Activated CD4-positive, alpha-beta T cell treated with anti-CD3 and anti-CD28 coated beads for 36 hours (primary cell): ENCODE measurements at regions not wholly inside any gene's neighbourhood (a gene's known extent, or its start where the extent isn't known, plus 50 kb on each side); places are given as distances from the start of the nearest gene placed in this dataset.

Experiments used
- ATAC-seq: fragments of 200-7000 bp; cut with Tn5 transposase; one replicate; pipeline ENCODE4 v1.10.0; 2021; ENCODE audit warnings: mild to moderate bottlenecking, moderate library complexity
- CTCF ChIA-PET: fragments of 350-600 bp; sonication (Branson Sonifier 250); formaldehyde crosslinking; loops from one replicate; lab custom pipeline; 2021; ENCODE audit warnings: antibody characterized with exemption; lab: Charles Lee
- POLR2A ChIA-PET: fragments of 350-600 bp; sonication (Branson Sonifier 250); formaldehyde crosslinking; loops from one replicate; lab custom pipeline; 2021; ENCODE audit warnings: antibody characterized with exemption, inconsistent platforms; lab: Charles Lee
- DNase-seq: peaks from one replicate; pipeline ENCODE4 v3.0.0-alpha.2; 2020
- H3K27ac Mint-ChIP-seq: one replicate; pipeline ENCODE4 v1.8.0; 2021; ENCODE audit warnings: mixed read lengths
- H3K27me3 Mint-ChIP-seq: one replicate; pipeline ENCODE4 v1.8.0; 2021; ENCODE audit warnings: mixed read lengths
- H3K36me3 Mint-ChIP-seq: one replicate; pipeline ENCODE4 v1.8.0; 2021; ENCODE audit warnings: low read depth, mixed read lengths
- H3K4me1 Mint-ChIP-seq: one replicate; pipeline ENCODE4 v1.8.0; 2021; ENCODE audit warnings: mixed read lengths
- H3K4me3 Mint-ChIP-seq: one replicate; pipeline ENCODE4 v1.8.0; 2021; ENCODE audit warnings: mild to moderate bottlenecking, moderate library complexity, mixed read lengths
- H3K9me3 Mint-ChIP-seq: one replicate; pipeline ENCODE4 v1.8.0; 2021; ENCODE audit warnings: low read depth, mixed read lengths
- intact Hi-C, 2 experiments: fragments of 100-400 bp; cut with DNase I in 1 of 2; cut with micrococcal nuclease in 1 of 2; formaldehyde crosslinking; loops; one replicate each; pipeline versions ENCODE4 v1.14.2 to v1.15.1; 2022 to 2024; cut with DNase I, micrococcal nuclease

- no peaks in the 10 kb centered on the region for H3K4me1 Mint-ChIP-seq
- H3K27me3 Mint-ChIP-seq, result peaks cover 11% of the 10 kb centered on the region
- no peaks in the 10 kb centered on the region for H3K36me3 Mint-ChIP-seq
- intact Hi-C loops, result no loop called here
- DNase-seq, result no peak
- no peak overlapping the region for H3K27ac Mint-ChIP-seq
- CTCF ChIA-PET, result no interaction called here
- H3K4me3 Mint-ChIP-seq, result no peak overlapping the region
- no peaks in the 10 kb centered on the region for H3K9me3 Mint-ChIP-seq
- POLR2A ChIA-PET, result no interaction called here
- no peak for ATAC-seq
Measured at GRCh38 chr17:14843086-14843795, 421.9 kb downstream of the PMP22 start.

GRCh38 chr17:14840616-14841231 is 424.4 kb downstream of the PMP22 start:
- no peaks in the 10 kb centered on the region for H3K36me3 Mint-ChIP-seq
- H3K27ac Mint-ChIP-seq, result no peak overlapping the region
- DNase-seq (no peak), ATAC-seq (no peak)
- ChIA-PET CTCF (no interaction called here), POLR2A (no interaction called here)
- peaks cover 9% of the 10 kb centered on the region for H3K27me3 Mint-ChIP-seq
- H3K4me3 Mint-ChIP-seq, result no peak overlapping the region
- H3K4me1 Mint-ChIP-seq, result no peaks in the 10 kb centered on the region
- intact Hi-C loops, result no loop called here
- no peaks in the 10 kb centered on the region for H3K9me3 Mint-ChIP-seq

- Mint-ChIP-seq H3K4me3 (no peak overlapping the region), H3K9me3 (no peaks in the 10 kb centered on the region), H3K36me3 (no peaks in the 10 kb centered on the region), H3K27ac (no peak overlapping the region), H3K27me3 (peaks cover 3% of the 10 kb centered on the region), H3K4me1 (peaks cover under 1% of the 10 kb centered on the region)
- DNase-seq (no peak), ATAC-seq (no peak)
- ChIA-PET POLR2A (no interaction called here), CTCF (no interaction called here)
- intact Hi-C loops, result no loop called here
Measured at GRCh38 chr17:14838567-14838966, 426.6 kb downstream of the PMP22 start.

- intact Hi-C loops, result no loop called here
- Mint-ChIP-seq H3K27ac (no peak overlapping the region), H3K27me3 (peaks cover 7% of the 10 kb centered on the region), H3K4me3 (no peak overlapping the region), H3K36me3 (no peaks in the 10 kb centered on the region), H3K9me3 (no peaks in the 10 kb centered on the region), H3K4me1 (peaks cover 6% of the 10 kb centered on the region)
- CTCF ChIA-PET, result no interaction called here
- DNase-seq (peak; percentile 11), ATAC-seq (peak; percentile 58)
- POLR2A ChIA-PET, result no interaction called here
Measured at GRCh38 chr17:14833201-14833785, 431.8 kb downstream of the PMP22 start.

GRCh38 chr17:14831491-14831890 is 433.6 kb downstream of the PMP22 start:
- Mint-ChIP-seq H3K36me3 (no peaks in the 10 kb centered on the region), H3K27me3 (peaks cover 9% of the 10 kb centered on the region), H3K4me3 (no peak overlapping the region), H3K27ac (no peak overlapping the region), H3K4me1 (peaks cover 6% of the 10 kb centered on the region), H3K9me3 (no peaks in the 10 kb centered on the region)
- CTCF ChIA-PET, result interaction anchor here (0.7 kb wide), 1 partner anchor 138 kb away, joined by 3 read pairs; no protein-coding TSS in a partner anchor
- POLR2A ChIA-PET, result no interaction called here
- intact Hi-C loops, result no loop called here
- DNase-seq, result no peak
- ATAC-seq, result no peak

GRCh38 chr17:14827396-14827919 is 437.7 kb downstream of the PMP22 start:
- Mint-ChIP-seq H3K4me1 (no peaks in the 10 kb centered on the region), H3K9me3 (peaks cover 4% of the 10 kb centered on the region), H3K36me3 (no peaks in the 10 kb centered on the region), H3K27ac (no peak overlapping the region), H3K4me3 (no peak overlapping the region), H3K27me3 (peaks cover 9% of the 10 kb centered on the region)
- ATAC-seq (no peak), DNase-seq (no peak)
- POLR2A ChIA-PET, result no interaction called here
- intact Hi-C loops, result no loop called here
- CTCF ChIA-PET, result interaction anchor here (0.8 kb wide), 1 partner anchor 612 kb away, joined by 4 read pairs; no protein-coding TSS in a partner anchor

GRCh38 chr17:14826358-14826757 is 438.8 kb downstream of the PMP22 start:
- Mint-ChIP-seq H3K4me3 (no peak overlapping the region), H3K27ac (no peak overlapping the region), H3K27me3 (peaks cover 14% of the 10 kb centered on the region), H3K9me3 (peaks cover 4% of the 10 kb centered on the region), H3K36me3 (no peaks in the 10 kb centered on the region), H3K4me1 (no peaks in the 10 kb centered on the region)
- CTCF ChIA-PET, result no interaction called here
- ATAC-seq (no peak), DNase-seq (no peak)
- intact Hi-C loops, result no loop called here
- POLR2A ChIA-PET, result no interaction called here

- ChIA-PET CTCF (no interaction called here), POLR2A (no interaction called here)
- Mint-ChIP-seq H3K36me3 (no peaks in the 10 kb centered on the region), H3K27ac (no peak overlapping the region), H3K27me3 (peaks cover 15% of the 10 kb centered on the region), H3K4me1 (peaks cover 15% of the 10 kb centered on the region), H3K4me3 (no peak overlapping the region), H3K9me3 (no peaks in the 10 kb centered on the region)
- DNase-seq (no peak), ATAC-seq (peak; percentile 7)
- intact Hi-C loops, result loop anchor here (5.0 to 10.0 kb wide), 4 partner anchors 394 to 616 kb away; partner anchors contain the start of gene HS3ST3B1 (in 2 of the 2)
Measured at GRCh38 chr17:14818469-14818868, 446.7 kb downstream of the PMP22 start.

GRCh38 chr17:14815079-14815478 is 450.0 kb downstream of the PMP22 start:
- DNase-seq, result no peak
- peaks cover 11% of the 10 kb centered on the region for H3K27me3 Mint-ChIP-seq
- no peak overlapping the region for H3K27ac Mint-ChIP-seq
- no peaks in the 10 kb centered on the region for H3K36me3 Mint-ChIP-seq
- no peak overlapping the region for H3K4me3 Mint-ChIP-seq
- no peaks in the 10 kb centered on the region for H3K9me3 Mint-ChIP-seq
- intact Hi-C loops, result loop anchor here (5.0 to 10.0 kb wide), 4 partner anchors 390 to 613 kb away; partner anchors contain the start of gene HS3ST3B1 (in 2 of the 2)
- POLR2A ChIA-PET, result no interaction called here
- H3K4me1 Mint-ChIP-seq, result peaks cover 16% of the 10 kb centered on the region
- peak; percentile 94 for ATAC-seq
- CTCF ChIA-PET, result interaction anchor here (1.0 kb wide), 1 partner anchor 9 kb away, joined by 5 read pairs; no protein-coding TSS in a partner anchor

GRCh38 chr17:14813649-14814370 is 451.3 kb downstream of the PMP22 start:
- POLR2A ChIA-PET, result no interaction called here

GRCh38 chr17:14808425-14808824 is 456.7 kb downstream of the PMP22 start:
- POLR2A ChIA-PET, result no interaction called here
- CTCF ChIA-PET, result no interaction called here
- H3K27me3 Mint-ChIP-seq, result peaks cover 6% of the 10 kb centered on the region
- H3K4me3 Mint-ChIP-seq, result no peak overlapping the region
- intact Hi-C loops, result no loop called here
- H3K36me3 Mint-ChIP-seq, result no peaks in the 10 kb centered on the region
- peaks cover under 1% of the 10 kb centered on the region for H3K4me1 Mint-ChIP-seq
- H3K9me3 Mint-ChIP-seq, result peaks cover 6% of the 10 kb centered on the region
- no peak for DNase-seq
- no peak for ATAC-seq
- no peak overlapping the region for H3K27ac Mint-ChIP-seq

More at GRCh38 chr17:14813649-14814370, 451.3 kb downstream of the PMP22 start:
- H3K27ac Mint-ChIP-seq, result no peak overlapping the region
- ATAC-seq, result no peak
- CTCF ChIA-PET, result interaction anchor here (0.8 to 2.1 kb wide), 4 partner anchors 9 to 65 kb away, joined by 3 to 6 read pairs (median 4); no protein-coding TSS in a partner anchor
- DNase-seq, result peak; percentile 63
- no peaks in the 10 kb centered on the region for H3K9me3 Mint-ChIP-seq
- intact Hi-C loops, result loop anchor here (1.0 to 10.0 kb wide), 3 partner anchors 389 to 1219 kb away; partner anchors contain the start of gene HS3ST3B1 (in 1 of the 2)
- H3K4me1 Mint-ChIP-seq, result peaks cover 16% of the 10 kb centered on the region
- H3K27me3 Mint-ChIP-seq, result peaks cover 11% of the 10 kb centered on the region
- no peak overlapping the region for H3K4me3 Mint-ChIP-seq
- no peaks in the 10 kb centered on the region for H3K36me3 Mint-ChIP-seq
